ENCODE measurements at regions not wholly inside any gene's neighbourhood (a gene's known extent, or its start where the extent isn't known, plus 50 kb on each side); places are given as distances from the start of the nearest gene placed in this dataset.
"Not testable (repeated sequence)": the region's sequence is repeated elsewhere in the genome, so short reads cannot be mapped to it uniquely, and the experiment has no call there.

DNA sequence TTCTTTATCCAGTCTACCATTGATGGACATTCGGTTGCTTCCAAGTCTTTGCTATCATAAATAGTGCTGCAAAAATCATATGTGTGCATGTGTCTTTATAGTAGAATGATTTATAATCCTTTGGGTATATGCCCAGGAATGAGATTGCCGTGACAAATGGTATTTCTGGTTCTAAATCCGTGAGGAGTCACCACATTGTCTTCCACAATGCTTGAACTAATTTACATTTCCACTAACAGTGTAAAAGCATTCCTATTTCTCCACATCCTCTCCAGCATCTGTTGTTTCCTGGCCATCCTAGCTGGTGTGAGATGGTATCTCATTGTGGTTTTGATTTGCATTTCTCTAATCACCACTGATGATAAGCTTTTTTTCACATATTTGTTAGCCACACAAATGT, 406.1 kb upstream of the NDST4 start:
- DNase-seq: not testable (repeated sequence)

DNA sequence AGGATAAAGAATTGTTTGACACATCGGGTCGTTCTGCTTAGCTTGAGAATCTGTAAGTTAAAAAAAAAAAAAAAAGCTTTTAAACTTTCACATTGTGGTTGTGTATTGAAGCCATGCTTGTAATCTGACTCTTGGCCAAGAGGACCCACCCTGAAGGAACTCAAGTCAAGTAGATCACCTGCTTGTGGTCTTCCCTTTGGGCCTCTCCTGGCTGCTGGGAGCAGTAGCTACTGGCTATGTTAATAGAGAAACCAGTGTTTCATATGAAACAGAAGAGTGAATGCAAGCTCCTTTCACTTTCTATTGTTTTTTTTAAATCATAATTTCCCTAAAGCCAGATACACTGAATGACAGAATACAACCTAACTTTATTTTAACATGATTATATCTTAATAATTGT, 402.4 kb upstream of the NDST4 start:
- DNase-seq: peak in 1 of 2 donors; percentile 6

DNA sequence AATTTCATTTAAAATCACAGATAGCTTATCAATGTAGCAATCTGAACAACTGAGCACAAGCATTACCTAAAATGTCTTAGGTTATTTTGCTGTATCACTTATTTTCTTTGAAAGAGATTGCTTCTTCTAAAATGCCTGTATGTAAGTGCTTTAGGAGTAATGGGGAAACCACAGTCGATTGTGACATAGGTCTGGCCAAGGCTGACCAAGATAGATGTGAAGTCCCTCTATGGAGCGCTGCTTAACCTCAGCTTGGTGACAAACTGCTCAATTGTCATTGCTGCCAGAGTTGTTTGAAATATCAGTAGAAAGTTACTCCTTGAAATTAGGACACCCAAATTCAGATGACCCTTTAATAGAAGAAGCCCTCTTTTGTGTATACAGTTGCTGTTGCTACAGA, 401.9 kb upstream of the NDST4 start:
- DNase-seq: no peak

DNA sequence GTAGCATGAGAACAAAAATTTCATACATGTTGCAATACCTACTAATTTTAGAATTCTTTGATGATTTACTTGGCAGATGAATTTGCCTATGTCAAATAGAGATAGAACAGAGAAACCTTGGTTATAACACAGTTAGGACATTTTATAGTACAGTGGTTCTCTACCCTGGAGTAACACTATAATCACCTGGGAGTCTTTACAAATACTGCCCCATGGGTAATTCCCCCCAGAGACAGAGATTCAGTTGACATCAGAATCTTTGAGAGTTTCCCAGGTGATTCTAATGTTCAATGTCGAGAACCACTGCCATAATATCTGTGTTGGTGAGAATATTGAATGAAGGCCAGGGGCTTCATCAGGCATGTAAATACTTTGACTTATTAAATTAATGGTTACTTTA, 401.3 kb upstream of the NDST4 start:
- DNase-seq: no peak

DNA sequence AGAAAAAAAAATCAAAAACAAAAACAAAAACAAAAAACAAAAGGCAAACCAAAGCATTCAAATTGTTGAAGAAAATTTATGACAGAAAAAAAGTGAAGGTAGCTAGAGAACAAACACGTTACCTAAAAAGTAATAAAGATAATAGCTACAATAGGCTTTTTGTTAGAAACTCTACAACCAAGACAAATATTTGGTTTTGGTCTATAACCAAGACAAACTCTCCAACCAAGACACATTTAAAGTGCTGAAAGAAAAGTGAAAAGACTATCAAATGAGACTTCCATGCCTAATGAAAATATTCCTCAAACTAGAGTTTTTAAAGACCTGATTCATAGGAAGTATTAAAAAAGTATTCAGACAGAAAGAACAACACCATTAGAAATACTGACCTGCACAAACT, 391.9 kb upstream of the NDST4 start:
- DNase-seq: no peak

DNA sequence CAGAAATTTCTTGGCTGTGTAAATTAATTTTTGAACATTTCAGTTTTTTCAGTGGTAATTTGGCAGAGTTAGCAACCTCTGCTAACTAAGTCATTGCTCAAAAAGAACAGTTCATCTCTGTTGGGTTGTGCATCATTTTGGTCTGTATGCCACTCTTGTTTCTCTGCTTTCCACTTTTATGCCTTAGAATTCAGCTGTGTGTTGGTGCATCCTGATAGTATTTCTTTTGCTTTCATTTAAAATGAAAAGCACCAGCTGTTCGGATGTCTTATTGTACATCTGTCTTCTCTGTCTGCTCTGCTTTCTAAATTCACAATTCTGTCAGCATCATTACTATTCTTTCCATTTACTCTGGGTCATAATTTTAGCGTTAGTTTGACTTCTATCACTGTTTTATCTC, 388.2 kb upstream of the NDST4 start:
- no peak for DNase-seq

DNA sequence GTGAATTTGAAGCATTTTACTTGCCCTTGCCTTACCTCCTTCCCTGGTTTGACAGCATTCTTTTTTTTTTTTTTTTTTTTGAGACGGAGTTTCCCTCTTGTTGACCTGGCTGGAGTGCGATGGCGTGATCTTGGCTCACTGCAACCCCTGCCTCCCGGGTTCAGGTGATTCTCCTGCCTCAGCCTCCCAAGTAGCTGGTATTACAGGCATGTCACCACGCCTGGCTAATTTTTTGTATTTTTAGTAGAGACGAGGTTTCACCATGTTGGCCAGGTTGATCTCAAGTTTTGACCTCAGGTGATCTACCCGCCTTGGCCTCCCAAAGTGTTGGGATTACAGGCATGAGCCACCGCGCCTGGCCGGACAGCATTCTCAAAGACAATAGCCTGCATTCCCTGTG, 380.4 kb upstream of the NDST4 start:
- not testable (repeated sequence) for DNase-seq

DNA sequence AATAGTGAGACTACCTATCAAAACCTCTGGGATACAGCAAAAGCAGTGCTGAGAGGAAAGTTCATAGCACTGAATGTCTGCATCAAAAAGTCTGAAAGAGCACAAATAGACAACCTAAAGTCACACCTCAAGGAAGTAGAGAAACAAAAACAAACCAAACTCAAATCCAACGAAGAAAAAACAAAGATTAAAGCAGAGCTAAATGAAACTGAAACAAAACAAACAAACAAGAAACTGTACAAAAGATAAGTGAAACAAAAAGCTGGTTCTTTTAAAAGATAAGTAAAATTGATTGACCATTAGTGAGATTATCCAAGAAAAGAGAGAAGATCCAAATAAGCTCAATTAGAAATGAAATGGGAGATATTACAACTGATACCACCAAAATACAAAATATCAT, 378.3 kb upstream of the NDST4 start:
- DNase-seq: no peak

DNA sequence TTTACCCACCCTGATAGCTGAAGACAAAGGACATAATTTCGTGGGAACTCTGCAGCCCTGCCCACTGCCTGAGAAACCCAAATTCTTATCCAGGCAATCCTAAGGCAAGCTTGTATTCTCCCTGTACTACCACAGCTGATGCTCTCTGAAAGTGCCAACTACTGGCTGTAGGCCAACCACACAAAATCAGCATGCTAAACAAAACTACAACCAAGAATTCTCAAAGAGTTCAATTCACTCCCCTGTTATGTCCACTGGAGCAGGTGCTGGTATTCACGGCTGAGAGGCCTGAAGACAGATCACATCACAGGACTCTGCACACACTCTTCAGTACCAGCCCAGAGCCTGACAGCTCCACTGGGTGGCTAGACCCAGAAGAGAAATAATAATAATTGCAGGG, 375.9 kb upstream of the NDST4 start:
- DNase-seq: no peak

DNA sequence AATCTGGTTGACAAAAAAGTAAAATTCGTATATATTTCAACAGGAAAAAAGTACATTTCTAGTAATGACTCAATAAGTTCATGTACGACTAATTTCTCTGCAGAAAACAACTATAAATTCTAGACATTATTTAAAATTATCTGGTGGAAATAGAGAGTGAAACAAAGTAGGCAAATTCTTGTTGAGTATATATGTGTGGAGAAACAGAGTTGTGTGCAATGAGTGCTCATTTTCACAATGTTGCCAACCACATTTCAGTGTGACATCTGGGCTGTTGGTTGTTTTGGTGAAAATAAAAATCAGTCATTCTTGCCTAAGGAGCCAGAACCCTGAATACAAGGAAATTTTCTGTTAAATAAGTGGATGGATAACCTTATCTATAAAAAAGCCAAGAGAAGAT, 372.0 kb upstream of the NDST4 start:
- no peak for DNase-seq

DNA sequence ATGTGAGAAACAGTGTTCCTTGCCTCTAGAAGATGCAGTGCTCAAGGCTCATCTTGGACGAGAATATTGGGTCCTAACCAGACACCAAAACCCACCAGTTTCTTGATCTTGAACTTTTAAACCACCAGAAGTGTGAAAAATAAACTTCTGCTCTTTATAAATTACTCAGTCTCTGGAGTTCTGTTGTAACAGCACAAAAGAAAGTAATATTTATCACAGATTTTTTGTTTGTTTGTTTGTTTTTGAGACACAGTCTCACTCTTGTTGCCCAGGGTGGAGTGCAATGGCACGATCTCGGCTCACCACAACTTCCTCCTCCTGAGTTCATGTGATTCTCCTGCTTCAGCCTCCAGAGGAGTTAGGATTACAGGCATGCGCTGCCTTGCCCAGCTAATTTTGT, 371.1 kb upstream of the NDST4 start:
- DNase-seq: no peak

DNA sequence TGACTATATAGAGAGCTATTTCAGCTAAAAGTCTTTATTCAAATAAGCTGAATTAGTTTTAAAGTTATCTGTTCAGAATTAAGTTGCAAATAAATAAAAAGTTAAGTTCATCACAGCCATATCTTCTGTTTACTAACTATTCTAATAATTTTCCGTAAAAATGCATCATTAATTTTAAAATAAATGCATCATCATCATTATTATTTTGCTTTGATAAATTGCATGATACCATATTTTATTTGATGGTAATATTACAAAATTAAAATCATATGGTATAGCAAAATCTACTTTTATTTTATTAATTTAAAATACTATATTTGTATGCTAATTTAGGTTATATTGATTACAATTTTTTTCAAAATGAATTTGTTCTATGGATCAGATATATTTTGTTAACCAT, 357.3 kb upstream of the NDST4 start:
- DNase-seq: no peak

DNA sequence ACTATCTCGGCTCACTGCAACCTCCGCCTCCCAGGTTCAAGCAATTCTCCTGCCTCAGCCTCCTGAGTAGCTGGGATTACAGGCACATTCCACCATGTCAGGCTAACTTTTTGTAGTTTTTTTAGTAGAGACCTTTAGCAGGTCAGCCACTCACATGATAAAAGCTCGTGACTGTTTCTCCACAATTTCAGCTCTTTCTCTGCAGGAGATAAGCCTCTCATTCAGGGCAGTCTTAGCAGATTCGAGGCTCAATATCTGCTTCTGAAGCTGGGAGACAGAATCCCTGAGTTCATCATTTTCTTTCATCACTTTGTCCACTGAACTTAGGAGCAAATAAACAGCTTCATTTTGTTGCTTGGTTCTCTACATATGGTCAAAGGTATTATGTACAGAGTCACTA, 345.9 kb upstream of the NDST4 start:
- not testable (repeated sequence) for DNase-seq

DNA sequence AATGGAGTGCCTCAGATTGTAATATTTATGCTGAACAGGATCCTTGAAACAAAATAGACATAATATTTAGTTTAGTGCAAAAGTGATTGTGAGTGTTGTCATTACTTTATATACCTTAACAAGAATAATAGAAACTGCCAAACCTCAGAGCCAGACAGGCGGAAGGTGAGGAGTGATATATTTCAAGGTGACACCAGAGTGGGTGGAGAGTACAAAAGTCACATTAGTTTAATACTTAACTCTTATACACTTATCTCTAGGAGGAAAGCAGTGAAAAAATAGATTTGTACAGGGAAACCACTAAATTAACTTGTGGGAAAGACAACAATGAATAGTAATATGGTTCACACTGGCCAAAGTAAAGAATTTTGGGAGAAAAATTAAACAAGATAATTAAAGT, 342.8 kb upstream of the NDST4 start:
- no peak for DNase-seq

DNA sequence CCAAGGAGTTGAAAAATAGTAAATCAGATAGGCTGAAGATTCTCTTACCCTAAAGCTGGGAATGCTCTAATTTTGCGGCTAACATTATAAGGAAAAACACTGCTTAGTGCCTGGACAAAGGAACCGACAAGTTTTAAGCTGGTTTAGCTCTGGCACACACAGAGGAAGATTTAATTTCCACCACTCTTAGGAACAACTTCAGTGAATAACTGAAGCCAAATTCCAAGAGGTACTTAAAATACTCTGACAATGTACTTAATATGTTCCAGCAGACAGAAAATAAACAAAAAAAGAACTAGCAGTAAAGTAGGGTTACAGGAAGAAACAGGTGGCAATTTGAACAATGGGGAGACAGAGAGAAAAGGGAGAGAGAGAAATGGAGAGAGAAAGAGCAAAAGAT, 340.8 kb upstream of the NDST4 start:
- DNase-seq: no peak

DNA sequence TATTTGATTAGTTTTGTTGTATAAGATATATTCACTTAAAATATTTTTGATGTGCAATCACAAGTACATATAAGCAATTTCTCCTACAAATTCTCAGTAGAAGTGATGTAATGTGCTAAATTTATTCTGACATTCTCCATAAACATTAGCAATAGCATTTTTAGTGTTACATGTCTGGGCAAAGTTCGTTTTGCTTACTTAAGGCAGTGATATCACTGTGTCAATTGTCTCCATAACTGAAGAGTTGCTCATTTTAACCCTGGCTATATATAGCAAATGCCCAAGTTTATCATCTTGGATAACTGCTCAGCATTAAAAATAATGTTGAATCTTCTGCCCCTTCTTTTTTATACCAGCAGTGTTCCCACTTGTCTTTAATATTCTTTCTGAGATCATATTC, 340.0 kb upstream of the NDST4 start:
- no peak for DNase-seq

DNA sequence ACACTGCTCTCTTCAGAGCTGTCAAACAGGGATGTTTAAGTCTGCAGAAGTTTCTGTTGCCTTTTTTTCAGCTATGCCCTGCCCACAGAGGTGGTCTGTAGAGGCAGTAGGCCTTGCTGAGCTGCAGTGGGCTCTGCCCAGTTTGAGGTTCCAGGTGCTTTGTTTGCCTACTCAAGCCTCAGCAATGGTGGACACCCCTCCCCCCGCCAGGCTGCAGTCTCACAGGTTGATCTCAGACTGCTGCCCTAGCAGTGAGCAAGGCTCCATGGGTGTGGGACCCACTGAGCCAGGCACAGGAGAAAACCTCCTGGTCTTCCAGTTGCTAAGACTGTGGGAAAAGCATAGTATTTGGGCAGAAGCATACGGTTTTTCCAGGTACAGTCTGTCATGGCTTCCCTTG, 338.8 kb upstream of the NDST4 start:
- not testable (repeated sequence) for DNase-seq

DNA sequence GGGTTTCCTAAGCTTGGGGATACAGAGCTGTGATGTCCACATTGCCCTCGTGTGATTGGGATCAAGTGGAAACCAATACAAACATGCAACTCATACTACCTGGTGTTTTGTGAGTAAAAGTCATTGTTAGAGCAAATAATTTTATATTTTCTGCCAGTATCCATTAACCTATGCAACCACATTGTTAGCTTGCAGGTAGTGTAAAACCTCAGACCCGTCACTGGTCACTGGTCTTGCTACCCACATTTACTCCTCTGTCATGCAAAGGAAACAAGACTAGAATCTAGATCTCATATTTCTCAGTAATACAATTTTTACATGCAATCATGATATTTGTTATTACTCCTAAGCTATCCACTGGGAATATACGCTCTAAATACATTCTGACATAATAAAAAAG, 324.3 kb upstream of the NDST4 start:
- DNase-seq: no peak

DNA sequence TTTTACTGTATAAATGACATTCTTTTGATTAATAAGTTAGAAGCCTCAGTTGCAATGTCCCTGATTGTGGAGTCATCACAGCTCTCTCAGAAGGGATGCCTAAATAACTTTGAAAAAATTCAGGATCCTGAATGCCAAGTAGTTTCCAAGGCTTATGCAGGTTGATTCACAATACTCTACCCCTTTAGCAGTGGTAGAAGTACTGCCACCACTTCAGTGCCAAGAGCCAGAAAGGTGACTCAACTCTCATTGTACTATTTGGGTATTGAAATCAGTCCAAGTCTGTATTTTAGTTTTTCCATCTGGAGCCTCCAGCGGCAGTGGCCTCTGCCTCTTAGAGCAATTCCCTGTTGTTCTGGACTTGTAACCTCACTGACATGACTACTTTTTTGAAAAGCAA, 320.1 kb upstream of the NDST4 start:
- DNase-seq: no peak

DNA sequence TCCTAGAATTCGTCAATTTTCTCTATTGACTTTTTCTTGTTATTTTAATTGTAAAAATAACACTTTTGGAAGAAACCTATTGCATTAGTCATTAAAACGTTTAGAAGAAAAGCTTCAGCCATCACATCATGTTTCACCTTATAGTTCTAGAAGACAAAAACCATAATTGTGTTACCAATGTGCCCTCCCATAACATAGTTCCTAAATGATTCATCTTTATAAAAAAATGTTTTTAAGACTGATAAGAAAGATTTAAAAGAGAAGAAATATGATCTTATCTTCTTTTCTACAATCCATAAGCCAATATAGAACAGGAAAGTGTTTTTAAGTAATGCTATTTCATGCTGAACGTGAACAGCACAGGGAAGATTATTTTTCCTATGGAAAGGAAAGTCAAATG, 316.6 kb upstream of the NDST4 start:
- no peak for DNase-seq

DNA sequence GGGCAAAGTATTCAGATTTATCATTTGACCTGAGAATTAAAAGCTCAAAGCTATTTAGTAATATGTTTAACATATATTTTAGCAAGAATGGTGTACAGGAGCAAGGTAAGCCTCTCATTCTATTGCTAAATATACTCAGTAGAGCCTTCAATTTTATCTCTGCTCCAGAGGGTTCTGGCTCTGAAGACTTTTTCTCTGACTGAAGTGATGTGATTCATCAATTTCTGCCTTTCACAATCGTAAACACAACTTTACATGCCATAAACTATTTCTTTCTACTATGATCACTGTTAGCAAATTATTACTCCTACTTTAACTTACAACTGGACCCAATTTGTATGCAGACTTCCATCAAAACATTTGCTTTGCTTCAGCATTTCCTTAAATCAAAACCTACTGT, 315.0 kb upstream of the NDST4 start:
- DNase-seq: no peak

DNA sequence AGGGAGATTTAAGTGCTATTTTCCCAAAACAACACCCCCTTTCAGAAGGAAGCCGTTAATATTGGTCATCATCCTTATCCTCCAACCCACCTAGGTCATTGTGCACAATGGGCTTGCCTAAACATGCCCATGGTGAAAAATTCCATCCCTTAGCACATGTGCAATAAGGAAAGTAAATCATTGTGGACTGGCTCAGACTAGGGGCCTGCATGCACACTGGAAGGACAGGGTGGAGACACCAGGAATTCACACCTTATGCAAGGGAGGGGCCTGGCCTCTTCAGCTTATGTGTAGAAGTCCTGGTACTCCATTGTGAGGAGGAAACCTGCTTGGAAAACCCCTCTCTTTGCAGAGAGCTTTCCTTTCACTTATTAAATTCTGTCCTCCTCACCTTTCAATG, 311.4 kb upstream of the NDST4 start:
- DNase-seq: no peak

DNA sequence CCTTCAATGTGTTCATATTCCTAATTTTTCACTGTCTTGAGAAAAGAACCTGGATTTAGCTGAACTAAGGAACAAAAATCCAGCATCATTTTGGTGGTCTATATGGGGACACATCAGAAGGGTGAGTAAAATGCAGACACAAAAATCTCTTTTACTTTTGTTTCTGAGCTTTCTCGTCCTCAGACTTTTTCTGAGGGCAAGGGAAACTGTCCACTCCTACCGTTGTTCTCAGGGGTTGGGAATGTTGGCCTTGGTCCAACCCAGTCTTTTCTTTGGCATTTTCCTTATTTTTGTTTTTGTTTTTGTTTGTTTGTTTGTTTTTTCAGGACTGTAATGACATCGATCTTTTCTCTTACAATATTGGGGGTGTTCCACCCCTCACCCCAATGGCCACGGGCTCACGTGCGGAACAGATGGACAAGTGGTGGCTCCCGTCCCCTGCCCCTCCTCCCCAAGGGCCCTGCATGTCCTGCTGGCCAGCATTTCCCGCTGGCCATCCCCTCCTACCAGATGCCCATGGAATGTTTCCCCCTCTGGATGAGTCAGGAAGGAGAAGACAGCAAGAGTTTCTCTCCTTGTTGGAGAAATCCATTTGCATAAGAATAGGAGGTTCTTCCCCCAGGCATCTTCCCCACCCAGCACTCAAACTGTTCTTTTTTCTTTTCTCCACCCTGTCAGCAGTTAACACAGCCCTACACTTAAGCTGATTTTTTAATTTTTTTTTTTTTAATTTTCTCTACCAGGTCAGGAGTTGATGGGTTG, 305.4 kb upstream of the NDST4 start:
- no peak for DNase-seq

DNA sequence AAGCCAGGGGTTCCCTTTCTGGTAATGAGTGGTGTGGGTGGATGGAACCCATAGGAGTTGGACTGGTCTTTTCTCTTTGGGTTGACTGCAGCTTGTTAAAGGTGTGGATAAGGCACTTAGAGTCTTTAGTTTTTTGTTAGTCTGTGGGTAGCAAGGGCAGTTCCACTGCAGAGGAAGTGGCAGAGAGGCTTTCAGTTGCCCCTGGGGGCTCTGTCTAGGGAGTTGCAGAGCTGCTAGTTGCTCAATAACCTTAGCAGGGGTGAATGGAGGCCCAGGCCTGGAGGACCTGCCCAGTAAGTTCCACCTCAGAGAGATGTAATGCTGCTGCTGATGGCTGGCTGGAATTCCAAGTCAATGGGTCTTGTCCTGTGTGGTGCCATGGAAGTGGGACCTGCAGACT, 282.6 kb upstream of the NDST4 start:
- no peak for DNase-seq

DNA sequence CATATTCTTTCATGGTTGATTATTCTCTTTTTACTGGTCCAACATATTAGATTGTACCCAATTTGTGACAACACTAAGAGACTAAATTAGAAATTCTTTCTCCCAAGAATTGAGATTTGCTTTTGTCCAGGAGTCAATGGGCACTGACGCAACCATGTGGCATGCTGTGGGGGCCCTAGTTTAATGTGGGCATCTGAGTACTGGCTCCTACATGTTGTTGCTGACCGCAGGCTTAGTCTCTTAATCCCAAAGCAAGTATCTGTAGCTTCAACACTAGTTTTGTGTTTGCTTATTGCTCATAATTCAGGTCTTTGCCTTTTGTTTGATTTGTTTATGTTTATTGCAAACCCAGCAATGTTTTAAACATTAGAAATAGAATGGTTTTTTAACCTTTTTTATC, 263.4 kb upstream of the NDST4 start:
- DNase-seq: no peak

DNA sequence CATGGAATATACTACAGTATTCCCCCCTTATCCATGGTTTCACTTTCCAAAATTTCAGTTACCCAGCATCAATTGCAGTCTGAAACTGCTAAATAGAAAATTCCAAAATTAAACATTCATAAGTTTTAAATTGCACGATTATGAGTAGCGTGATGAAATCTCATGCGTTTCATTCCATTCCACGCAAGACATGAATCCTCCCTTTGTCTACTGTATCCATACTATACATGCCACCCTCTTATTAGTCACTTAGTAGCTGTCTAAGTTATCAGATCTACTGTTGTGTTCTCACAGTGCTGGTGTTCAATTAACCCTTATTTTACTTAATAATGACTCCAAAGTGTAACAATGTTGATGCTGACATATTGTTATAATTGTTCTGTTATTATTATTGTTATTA, 261.2 kb upstream of the NDST4 start:
- DNase-seq: no peak

Data from bone marrow (tissue), 2 donors.